NCI-H510A (cell line): ENCODE measurements at regions not wholly inside any gene's neighbourhood (a gene's known extent, or its start where the extent isn't known, plus 50 kb on each side); places are given as distances from the start of the nearest gene placed in this dataset.
"Not testable (repeated sequence)": the region's sequence is repeated elsewhere in the genome, so short reads cannot be mapped to it uniquely, and the experiment has no call there.

ENCODE experiments used
- DNase-seq: peaks from one replicate; lab custom pipeline; 2025; lab: John Stamatoyannopoulos, UW

GRCh38 chr6:3900744-3901336 lies 51.7 kb downstream of the FAM50B start:
- no peak for DNase-seq

GRCh38 chr6:3902871-3903648 lies 53.9 kb downstream of the FAM50B start:
- DNase-seq = no peak

- no peak for DNase-seq
Measured at GRCh38 chr6:3904518-3904917, 55.3 kb downstream of the FAM50B start.

- no peak for DNase-seq
Measured at GRCh38 chr6:3905945-3906845, 57.0 kb downstream of the FAM50B start.

GRCh38 chr6:3906846-3907151 lies 57.6 kb downstream of the FAM50B start:
- DNase-seq = no peak

GRCh38 chr6:3908223-3908622 lies 59.0 kb downstream of the FAM50B start:
- no peak for DNase-seq

GRCh38 chr6:3908961-3909360 lies 59.8 kb downstream of the FAM50B start:
- DNase-seq = no peak

GRCh38 chr6:3910106-3910663 lies 61.0 kb downstream of the FAM50B start:
- no peak for DNase-seq

- DNase-seq = no peak
Measured at GRCh38 chr6:3911130-3911529, 62.0 kb downstream of the FAM50B start.

GRCh38 chr6:3911614-3912336 lies 62.6 kb downstream of the FAM50B start:
- DNase-seq = no peak

GRCh38 chr6:3912361-3913076 lies 63.3 kb downstream of the FAM50B start:
- DNase-seq = no peak

- DNase-seq = no peak
Measured at GRCh38 chr6:3913077-3913957, 64.1 kb downstream of the FAM50B start.

GRCh38 chr6:3913958-3914337 lies 64.8 kb downstream of the FAM50B start:
- DNase-seq = no peak

- DNase-seq = no peak
Measured at GRCh38 chr6:3915076-3915791, 66.1 kb downstream of the FAM50B start.

GRCh38 chr6:3916211-3916610 lies 67.0 kb downstream of the FAM50B start:
- DNase-seq = no peak

GRCh38 chr6:3916749-3917148 lies 67.6 kb downstream of the FAM50B start:
- not testable (repeated sequence) for DNase-seq

GRCh38 chr6:3918469-3918868 lies 69.3 kb downstream of the FAM50B start:
- DNase-seq = peak; percentile 12

- DNase-seq = peak; percentile 26
Measured at GRCh38 chr6:3919130-3919628, 70.0 kb downstream of the FAM50B start.

- DNase-seq = no peak
Measured at GRCh38 chr6:3919849-3920248, 70.7 kb downstream of the FAM50B start.
